WTC11 (cell line): ENCODE measurements at regions not wholly inside any gene's neighbourhood (a gene's known extent, or its start where the extent isn't known, plus 50 kb on each side); places are given as distances from the start of the nearest gene placed in this dataset.

Source experiments
- CTCF ChIP-seq: fragments of 200-600 bp; IDR thresholded peaks from 2 replicates; pipeline ENCODE4 v1.8.0; 2022; ENCODE audit warnings: antibody characterized with exemption
- E2F1 ChIP-seq: sonication (generic); formaldehyde crosslinking; IDR thresholded peaks from 2 replicates; pipeline ENCODE4 v1.8.0; 2022; ENCODE audit warnings: mild to moderate bottlenecking, missing genetic modification reagents
- ESRRA ChIP-seq: sonication (generic); formaldehyde crosslinking; IDR thresholded peaks from 2 replicates; pipeline ENCODE4 v1.8.1; 2022; ENCODE audit warnings: mild to moderate bottlenecking, missing genetic modification reagents, borderline replicate concordance
- FOXJ3 ChIP-seq: sonication (generic); formaldehyde crosslinking; IDR thresholded peaks from 2 replicates; pipeline ENCODE4 v1.9.0; 2021; ENCODE audit warnings: missing genetic modification reagents, mild to moderate bottlenecking, borderline replicate concordance
- HMGXB4 ChIP-seq: sonication (generic); formaldehyde crosslinking; IDR thresholded peaks from 2 replicates; pipeline ENCODE4 v1.8.1; 2023; ENCODE audit warnings: mild to moderate bottlenecking, moderate library complexity, missing genetic modification reagents
- MXD4 ChIP-seq: fragments of 250-450 bp; sonication (Bioruptor Pico); IDR thresholded peaks from 2 replicates; pipeline ENCODE4 v1.8.0; 2021; ENCODE audit warnings: mild to moderate bottlenecking, moderate library complexity, borderline replicate concordance
- NFYB ChIP-seq: sonication (generic); formaldehyde crosslinking; conservative IDR thresholded peaks from 2 replicates; pipeline ENCODE4 v1.8.0; 2022; ENCODE audit warnings: low read depth, missing genetic modification reagents
- ZNF121 ChIP-seq: sonication (generic); formaldehyde crosslinking; IDR thresholded peaks from 2 replicates; pipeline ENCODE4 v1.8.0; 2023; ENCODE audit warnings: missing genetic modification reagents

GRCh38 chr16:11494433-11494832, 92.3 kb downstream of the LITAF start:
- no peak for TF ChIP-seq ESRRA
- no peak for TF ChIP-seq CTCF
- no peak for TF ChIP-seq HMGXB4
- no peak for TF ChIP-seq MXD4 (CRISPR knock-in tag)
- no peak for TF ChIP-seq FOXJ3
- TF ChIP-seq NFYB = no peak
- TF ChIP-seq ZNF121 = no peak
- no peak for TF ChIP-seq E2F1
